ENCODE measurements at regions not wholly inside any gene's neighbourhood (a gene's known extent, or its start where the extent isn't known, plus 50 kb on each side); places are given as distances from the start of the nearest gene placed in this dataset.
A peak's percentile ranks its signal among the peaks of the same experiment; 100 is the strongest.

DNA sequence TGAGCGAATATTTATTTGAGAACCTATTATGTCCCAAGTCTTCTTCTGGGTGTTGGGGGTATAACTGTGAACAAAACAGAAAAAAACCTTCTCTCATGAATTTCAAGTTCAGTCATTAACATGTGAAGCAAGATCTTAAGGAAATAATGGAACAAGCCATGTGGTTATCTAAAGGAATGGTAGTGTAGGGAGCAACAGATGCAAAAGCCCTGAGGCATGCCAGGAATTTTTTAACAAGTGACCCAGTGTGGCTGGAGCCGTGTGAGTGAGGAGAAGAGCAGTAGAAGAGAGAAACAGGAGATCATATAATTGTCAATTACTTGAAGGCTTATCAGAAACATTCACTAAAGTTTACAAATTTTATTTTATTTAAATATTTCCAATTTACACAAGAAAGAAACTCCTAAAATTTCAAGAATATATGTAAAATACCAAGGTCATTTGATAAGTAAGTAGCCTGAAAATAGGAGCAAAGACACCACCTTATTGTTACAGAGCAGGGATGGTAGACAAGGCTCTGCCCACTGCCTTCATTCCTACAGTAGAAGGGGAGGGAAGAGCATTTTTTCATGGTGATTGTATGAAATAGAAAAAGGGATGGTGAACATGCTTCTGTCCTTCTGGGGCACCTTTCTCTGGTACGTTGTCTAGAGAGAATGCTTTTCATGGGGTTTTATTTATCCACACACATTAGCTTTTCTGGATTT, 345.1 kb downstream of the PLOD2 start:
- Histone ChIP-seq H3K4me3 (ENCODE audit: insufficient read depth, low read depth, low read length) (no peak overlapping the region), H3K9me3 (ENCODE audit: insufficient read depth, low read depth, low read length) (no peaks in the 10 kb centered on the region), H3K27me3 (ENCODE audit: insufficient read depth, low read length) (no peaks in the 10 kb centered on the region), H4K20me1 (ENCODE audit: insufficient read depth, low read length) (no peaks in the 10 kb centered on the region), H3K36me3 (ENCODE audit: insufficient read depth, low read length) (no peaks in the 10 kb centered on the region), H2AFZ (ENCODE audit: low read depth, low read length) (no peak overlapping the region), H3K9ac (ENCODE audit: low read length) (no peak overlapping the region), H3K4me2 (ENCODE audit: low read length) (no peak overlapping the region), H3K4me1 (ENCODE audit: insufficient read depth, low read length) (no peaks in the 10 kb centered on the region), H3K27ac (ENCODE audit: low read depth, low read length) (no peak overlapping the region), H3K79me2 (ENCODE audit: insufficient read depth, low read length) (no peaks in the 10 kb centered on the region)
- H3K36me3 Mint-ChIP-seq (ENCODE audit: low read depth, unreplicated experiment): no peaks in the 10 kb centered on the region
- FAIRE-seq (no peak), DNase-seq (ENCODE audit: low read depth) (no peak)
- H3K9me3 Mint-ChIP-seq (ENCODE audit: unreplicated experiment): no peaks in the 10 kb centered on the region
- H3K4me3 Mint-ChIP-seq (ENCODE audit: unreplicated experiment): no peak overlapping the region
- TF ChIP-seq, protein P1, sequence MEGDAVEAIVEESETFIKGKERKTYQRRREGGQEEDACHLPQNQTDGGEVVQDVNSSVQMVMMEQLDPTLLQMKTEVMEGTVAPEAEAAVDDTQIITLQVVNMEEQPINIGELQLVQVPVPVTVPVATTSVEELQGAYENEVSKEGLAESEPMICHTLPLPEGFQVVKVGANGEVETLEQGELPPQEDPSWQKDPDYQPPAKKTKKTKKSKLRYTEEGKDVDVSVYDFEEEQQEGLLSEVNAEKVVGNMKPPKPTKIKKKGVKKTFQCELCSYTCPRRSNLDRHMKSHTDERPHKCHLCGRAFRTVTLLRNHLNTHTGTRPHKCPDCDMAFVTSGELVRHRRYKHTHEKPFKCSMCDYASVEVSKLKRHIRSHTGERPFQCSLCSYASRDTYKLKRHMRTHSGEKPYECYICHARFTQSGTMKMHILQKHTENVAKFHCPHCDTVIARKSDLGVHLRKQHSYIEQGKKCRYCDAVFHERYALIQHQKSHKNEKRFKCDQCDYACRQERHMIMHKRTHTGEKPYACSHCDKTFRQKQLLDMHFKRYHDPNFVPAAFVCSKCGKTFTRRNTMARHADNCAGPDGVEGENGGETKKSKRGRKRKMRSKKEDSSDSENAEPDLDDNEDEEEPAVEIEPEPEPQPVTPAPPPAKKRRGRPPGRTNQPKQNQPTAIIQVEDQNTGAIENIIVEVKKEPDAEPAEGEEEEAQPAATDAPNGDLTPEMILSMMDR (IDR thresholded peaks at IDR 0.05; ENCODE audit: insufficient read depth, low read depth, low read length): no peak
- TF ChIP-seq EZH2 (IDR thresholded peaks at IDR 0.05; ENCODE audit: insufficient read depth, low read length): no peak
- H3K27ac Mint-ChIP-seq (ENCODE audit: unreplicated experiment): no peak overlapping the region
- H3K27me3 Mint-ChIP-seq (ENCODE audit: low read depth, unreplicated experiment): no peaks in the 10 kb centered on the region
- peaks cover 2% of the 10 kb centered on the region for H3K4me1 Mint-ChIP-seq (ENCODE audit: low read depth, unreplicated experiment)

DNA sequence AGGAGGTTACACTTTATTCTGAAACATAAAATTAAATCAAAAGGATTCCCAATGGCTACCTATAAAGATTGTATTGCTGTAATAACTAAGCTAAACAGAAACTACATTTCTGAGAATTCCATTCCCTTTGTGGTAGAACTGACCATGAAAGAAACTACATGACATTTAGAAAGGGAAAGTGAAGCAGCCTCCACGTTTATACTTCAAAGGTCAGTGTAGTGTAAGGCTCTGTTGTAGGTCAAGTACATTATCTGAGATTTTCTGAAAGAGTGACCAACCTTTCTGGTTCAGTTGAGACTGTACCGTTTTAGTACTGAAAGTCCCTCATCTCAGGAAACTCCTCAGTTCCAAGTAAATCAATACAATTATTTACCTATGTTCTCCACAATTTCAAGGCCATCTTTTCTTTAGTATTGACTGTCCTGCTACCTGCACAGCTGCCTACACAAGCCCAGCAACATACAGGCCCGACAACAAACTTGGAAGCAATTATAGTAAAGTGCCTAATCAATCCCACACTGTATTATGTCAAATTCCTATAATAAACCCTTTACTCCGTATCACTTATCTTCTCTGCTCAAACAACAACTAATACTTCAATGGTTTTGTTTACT, 343.0 kb downstream of the PLOD2 start:
- no peaks in the 10 kb centered on the region for H3K79me2 ChIP-seq (ENCODE audit: insufficient read depth, low read length)
- Mint-ChIP-seq H3K27me3 (ENCODE audit: low read depth, unreplicated experiment) (no peaks in the 10 kb centered on the region), H3K27ac (ENCODE audit: unreplicated experiment) (no peak overlapping the region), H3K4me1 (ENCODE audit: low read depth, unreplicated experiment) (peaks cover 2% of the 10 kb centered on the region), H3K4me3 (ENCODE audit: unreplicated experiment) (no peak overlapping the region), H3K9me3 (ENCODE audit: unreplicated experiment) (no peaks in the 10 kb centered on the region), H3K36me3 (ENCODE audit: low read depth, unreplicated experiment) (no peaks in the 10 kb centered on the region)
- DNase-seq (ENCODE audit: low read depth) (no peak), FAIRE-seq (no peak)
- H3K27me3 ChIP-seq (ENCODE audit: insufficient read depth, low read length): no peaks in the 10 kb centered on the region
- no peak overlapping the region for H3K4me3 ChIP-seq (ENCODE audit: insufficient read depth, low read depth, low read length)
- H4K20me1 ChIP-seq (ENCODE audit: insufficient read depth, low read length): no peaks in the 10 kb centered on the region
- H3K36me3 ChIP-seq (ENCODE audit: insufficient read depth, low read length): no peaks in the 10 kb centered on the region
- H3K9ac ChIP-seq (ENCODE audit: low read length): no peak overlapping the region
- no peaks in the 10 kb centered on the region for H3K9me3 ChIP-seq (ENCODE audit: insufficient read depth, low read depth, low read length)
- no peak overlapping the region for H3K27ac ChIP-seq (ENCODE audit: low read depth, low read length)
- TF ChIP-seq, protein P1 (IDR thresholded peaks at IDR 0.05; ENCODE audit: insufficient read depth, low read depth, low read length): no peak
- no peak for TF ChIP-seq EZH2 (IDR thresholded peaks at IDR 0.05; ENCODE audit: insufficient read depth, low read length)
- no peaks in the 10 kb centered on the region for H3K4me1 ChIP-seq (ENCODE audit: insufficient read depth, low read length)
- H2AFZ ChIP-seq (ENCODE audit: low read depth, low read length): no peak overlapping the region
- H3K4me2 ChIP-seq (ENCODE audit: low read length): no peak overlapping the region

DNA sequence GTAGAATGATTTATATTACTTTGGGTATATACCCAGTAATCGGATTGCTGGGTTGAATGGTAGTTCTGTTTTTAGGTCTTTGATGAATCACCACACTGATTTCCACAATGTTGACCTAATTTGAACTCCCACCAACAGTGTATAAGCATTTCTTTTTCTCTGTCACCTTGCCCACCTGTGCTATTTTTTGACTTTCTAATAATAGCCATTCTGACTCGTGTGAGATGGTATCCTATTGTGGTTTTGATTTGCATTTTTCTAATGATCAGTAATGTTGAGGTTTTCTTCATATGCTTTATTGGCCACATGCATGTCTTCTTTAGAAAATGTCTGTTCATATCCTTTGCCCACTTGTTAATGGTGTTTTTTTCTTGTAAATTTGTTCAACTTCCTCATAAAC, 340.8 kb downstream of the PLOD2 start:
- no peak overlapping the region for H3K4me3 Mint-ChIP-seq (ENCODE audit: unreplicated experiment)
- Histone ChIP-seq H3K4me1 (ENCODE audit: insufficient read depth, low read length) (no peaks in the 10 kb centered on the region), H3K9ac (ENCODE audit: low read length) (no peak overlapping the region), H3K4me2 (ENCODE audit: low read length) (no peak overlapping the region), H4K20me1 (ENCODE audit: insufficient read depth, low read length) (no peaks in the 10 kb centered on the region), H2AFZ (ENCODE audit: low read depth, low read length) (no peak overlapping the region), H3K27me3 (ENCODE audit: insufficient read depth, low read length) (no peaks in the 10 kb centered on the region), H3K4me3 (ENCODE audit: insufficient read depth, low read depth, low read length) (no peak overlapping the region), H3K36me3 (ENCODE audit: insufficient read depth, low read length) (no peaks in the 10 kb centered on the region), H3K79me2 (ENCODE audit: insufficient read depth, low read length) (no peaks in the 10 kb centered on the region), H3K9me3 (ENCODE audit: insufficient read depth, low read depth, low read length) (peaks cover 2% of the 10 kb centered on the region), H3K27ac (ENCODE audit: low read depth, low read length) (no peak overlapping the region)
- no peaks in the 10 kb centered on the region for H3K27me3 Mint-ChIP-seq (ENCODE audit: low read depth, unreplicated experiment)
- no peaks in the 10 kb centered on the region for H3K9me3 Mint-ChIP-seq (ENCODE audit: unreplicated experiment)
- peaks cover 2% of the 10 kb centered on the region for H3K4me1 Mint-ChIP-seq (ENCODE audit: low read depth, unreplicated experiment)
- TF ChIP-seq, protein P1 (IDR thresholded peaks at IDR 0.05; ENCODE audit: insufficient read depth, low read depth, low read length): no peak
- TF ChIP-seq EZH2 (IDR thresholded peaks at IDR 0.05; ENCODE audit: insufficient read depth, low read length): no peak
- no peak overlapping the region for H3K27ac Mint-ChIP-seq (ENCODE audit: unreplicated experiment)
- FAIRE-seq: no peak
- peak; percentile 40 for DNase-seq (ENCODE audit: low read depth)
- no peaks in the 10 kb centered on the region for H3K36me3 Mint-ChIP-seq (ENCODE audit: low read depth, unreplicated experiment)

All from astrocyte (in vitro differentiated cells and primary cell).